ENCODE measurements at regions not wholly inside any gene's neighbourhood (a gene's known extent, or its start where the extent isn't known, plus 50 kb on each side); places are given as distances from the start of the nearest gene placed in this dataset.

- no peaks in the 10 kb centered on the region for H3K4me1 ChIP-seq (ENCODE audit: control insufficient read depth in 2 of 2, insufficient read depth in 2 of 2, low read length in 2 of 2)
- no peaks in the 10 kb centered on the region for H3K4me1 Mint-ChIP-seq
- H3K27ac ChIP-seq (ENCODE audit: low read length in 2 of 2) = no peak overlapping the region
- H3K27me3 Mint-ChIP-seq = peaks cover 8% of the 10 kb centered on the region
- no peak overlapping the region for H2AFZ ChIP-seq (ENCODE audit: insufficient read depth, low read depth, low read length, poor library complexity, severe bottlenecking)
- no peaks in the 10 kb centered on the region for H3K9me3 ChIP-seq (ENCODE audit: control extremely low read depth in 1 of 3, control insufficient read depth in 2 of 3, insufficient read depth in 1 of 3, low read length in 2 of 3)
- ATAC-seq (ENCODE audit: low read depth) = no peak
- CTCF ChIA-PET = no interaction called here
- no peaks in the 10 kb centered on the region for H3K79me2 ChIP-seq (ENCODE audit: control insufficient read depth, insufficient read depth, low read length)
- H3K27ac Mint-ChIP-seq = no peak overlapping the region
- no peak overlapping the region for H3K4me3 Mint-ChIP-seq
- H3K9ac ChIP-seq (ENCODE audit: low read length) = no peak overlapping the region
- H3K36me3 ChIP-seq (replicated peaks in 1 of 2; ENCODE audit: control extremely low read depth in 1 of 2, control insufficient read depth in 1 of 2, extremely low read depth in 1 of 2, insufficient read depth in 2 of 2, low read length in 1 of 2) = no peaks in the 10 kb centered on the region
- POLR2A ChIA-PET = no interaction called here
- no peak for DNase-seq
- peaks cover 0 to 6% (median 0%) of the 10 kb centered on the region in 4 experiments for H3K27me3 ChIP-seq (replicated peaks in 1 of 4; ENCODE audit: control extremely low read depth in 1 of 4, control insufficient read depth in 3 of 4, insufficient read depth in 4 of 4, low read length in 3 of 4)
- H4K20me1 ChIP-seq (ENCODE audit: control insufficient read depth, insufficient read depth, low read length, poor library complexity, severe bottlenecking) = no peaks in the 10 kb centered on the region
- no peaks in the 10 kb centered on the region for H3K9me3 Mint-ChIP-seq (ENCODE audit: insufficient read depth)
- 81% methylated on average over 23 of the region's 23 CpGs for WGBS (ENCODE audit: insufficient coverage)
- intact Hi-C loops (cut with micrococcal nuclease) = no loop called here
- H3K4me2 ChIP-seq (replicated peaks; ENCODE audit: low read depth, low read length, poor library complexity, severe bottlenecking) = no peak overlapping the region
- no peak for TF ChIP-seq EZH2 (IDR thresholded peaks at IDR 0.05; ENCODE audit: borderline replicate concordance, insufficient read depth, low read depth, low read length, poor library complexity, severe bottlenecking)
- TF ChIP-seq CTCF (IDR thresholded peaks at IDR 0.05) = no peak
- no peak overlapping the region for H3K4me3 ChIP-seq (ENCODE audit: control extremely low read depth in 1 of 5, extremely low read depth in 1 of 5, insufficient read depth in 1 of 5, low read depth in 2 of 5, low read length in 4 of 5)
These were observed 133.7 kb upstream of the PPP1R26 start for GRCh38 chr9:135345775-135346433.

GRCh38 chr9:135346438-135347050 is 133.0 kb upstream of the PPP1R26 start:
- Histone ChIP-seq H3K9ac (ENCODE audit: low read length) (no peak overlapping the region), H3K4me1 (ENCODE audit: control insufficient read depth in 2 of 2, insufficient read depth in 2 of 2, low read length in 2 of 2) (no peaks in the 10 kb centered on the region), H3K27ac (ENCODE audit: low read length in 2 of 2) (no peak overlapping the region), H3K79me2 (ENCODE audit: control insufficient read depth, insufficient read depth, low read length) (no peaks in the 10 kb centered on the region), H3K4me2 (replicated peaks; ENCODE audit: low read depth, low read length, poor library complexity, severe bottlenecking) (no peak overlapping the region), H4K20me1 (ENCODE audit: control insufficient read depth, insufficient read depth, low read length, poor library complexity, severe bottlenecking) (no peaks in the 10 kb centered on the region), H3K4me3 (ENCODE audit: control extremely low read depth in 1 of 5, extremely low read depth in 1 of 5, insufficient read depth in 1 of 5, low read depth in 2 of 5, low read length in 4 of 5) (no peak overlapping the region), H3K27me3 (replicated peaks in 1 of 4; ENCODE audit: control extremely low read depth in 1 of 4, control insufficient read depth in 3 of 4, insufficient read depth in 4 of 4, low read length in 3 of 4) (peaks cover 0 to 6% (median 0%) of the 10 kb centered on the region in 4 experiments), H3K9me3 (ENCODE audit: control extremely low read depth in 1 of 3, control insufficient read depth in 2 of 3, insufficient read depth in 1 of 3, low read length in 2 of 3) (no peaks in the 10 kb centered on the region), H3K36me3 (replicated peaks in 1 of 2; ENCODE audit: control extremely low read depth in 1 of 2, control insufficient read depth in 1 of 2, extremely low read depth in 1 of 2, insufficient read depth in 2 of 2, low read length in 1 of 2) (no peaks in the 10 kb centered on the region), H2AFZ (ENCODE audit: insufficient read depth, low read depth, low read length, poor library complexity, severe bottlenecking) (no peak overlapping the region)
- Mint-ChIP-seq H3K27ac (no peak overlapping the region), H3K4me3 (no peak overlapping the region), H3K27me3 (peaks cover 8% of the 10 kb centered on the region), H3K9me3 (ENCODE audit: insufficient read depth) (no peaks in the 10 kb centered on the region), H3K4me1 (no peaks in the 10 kb centered on the region)
- ChIA-PET CTCF (no interaction called here), POLR2A (no interaction called here)
- intact Hi-C loops (cut with micrococcal nuclease) = no loop called here
- WGBS (ENCODE audit: insufficient coverage) = 77% methylated on average over 14 of the region's 16 CpGs
- no peak for TF ChIP-seq EZH2 (IDR thresholded peaks at IDR 0.05; ENCODE audit: borderline replicate concordance, insufficient read depth, low read depth, low read length, poor library complexity, severe bottlenecking)
- ATAC-seq (ENCODE audit: low read depth) (no peak), DNase-seq (no peak)
